WTC11 (cell line): ENCODE measurements at regions not wholly inside any gene's neighbourhood (a gene's known extent, or its start where the extent isn't known, plus 50 kb on each side); places are given as distances from the start of the nearest gene placed in this dataset.

Source experiments
- ATAC-seq: fragments of 200-7000 bp; cut with Tn5 transposase; 2 replicates; pipeline ENCODE4 v1.10.0; 2021; ENCODE audit warnings: mild to moderate bottlenecking, moderate library complexity
- CTCF ChIA-PET: fragments of 300-600 bp; sonication (Branson Sonifier 250); formaldehyde crosslinking; loops from one replicate; lab custom pipeline; 2021; ENCODE audit warnings: antibody characterized with exemption; lab: Charles Lee
- POLR2A ChIA-PET: fragments of 350-600 bp; sonication (Branson Sonifier 250); formaldehyde crosslinking; loops from one replicate; lab custom pipeline; 2021; ENCODE audit warnings: antibody characterized with exemption; lab: Charles Lee
- DNase-seq: peaks from one replicate; pipeline ENCODE4 v3.0.0; 2021; ENCODE audit warnings: low spot score
- H3K27ac Mint-ChIP-seq: 2 replicates; pipeline ENCODE4 v1.8.0; 2021; ENCODE audit warnings: mixed read lengths
- H3K27me3 Mint-ChIP-seq: 2 replicates; pipeline ENCODE4 v1.8.0; 2021; ENCODE audit warnings: low read depth, mild to moderate bottlenecking, moderate library complexity, mixed read lengths
- H3K36me3 Mint-ChIP-seq: 2 replicates; pipeline ENCODE4 v1.8.0; 2021; ENCODE audit warnings: mixed read lengths
- H3K4me1 Mint-ChIP-seq: 2 replicates; pipeline ENCODE4 v1.8.0; 2022; ENCODE audit warnings: mixed read lengths
- H3K4me3 Mint-ChIP-seq: 2 replicates; pipeline ENCODE4 v1.8.0; 2021; ENCODE audit warnings: mild to moderate bottlenecking, moderate library complexity, mixed read lengths
- H3K9me3 Mint-ChIP-seq: 2 replicates; pipeline ENCODE4 v1.8.0; 2021; ENCODE audit warnings: mixed read lengths
- FOXJ3 ChIP-seq: sonication (generic); formaldehyde crosslinking; IDR thresholded peaks from 2 replicates; pipeline ENCODE4 v1.9.0; 2021; ENCODE audit warnings: missing genetic modification reagents, mild to moderate bottlenecking, borderline replicate concordance
- FOXP1 ChIP-seq: sonication (generic); formaldehyde crosslinking; IDR thresholded peaks from 2 replicates; pipeline ENCODE4 v1.8.0; 2022; ENCODE audit warnings: missing genetic modification reagents, mild to moderate bottlenecking, moderate library complexity, borderline replicate concordance
- GABPB1 ChIP-seq: sonication (generic); formaldehyde crosslinking; IDR thresholded peaks from 2 replicates; pipeline ENCODE4 v1.8.1; 2023; ENCODE audit warnings: mild to moderate bottlenecking, missing genetic modification reagents
- MYBL2 ChIP-seq: sonication (generic); formaldehyde crosslinking; IDR thresholded peaks from 2 replicates; pipeline ENCODE4 v1.8.1; 2023; ENCODE audit warnings: mild to moderate bottlenecking, moderate library complexity, missing genetic modification reagents
- PRDM15 ChIP-seq: sonication (generic); formaldehyde crosslinking; IDR thresholded peaks from 2 replicates; pipeline ENCODE4 v1.8.0; 2022; ENCODE audit warnings: missing genetic modification reagents
- PREB ChIP-seq: sonication (generic); formaldehyde crosslinking; IDR thresholded peaks from 2 replicates; pipeline ENCODE4 v1.8.1; 2022; ENCODE audit warnings: mild to moderate bottlenecking, missing genetic modification reagents, moderate library complexity, borderline replicate concordance
- ZNF281 ChIP-seq: sonication (generic); formaldehyde crosslinking; IDR thresholded peaks from 2 replicates; pipeline ENCODE4 v1.8.0; 2023; ENCODE audit warnings: mild to moderate bottlenecking, missing genetic modification reagents
- TF ChIP-seq, protein P1 (sequence below): sonication (generic); formaldehyde crosslinking; IDR thresholded peaks from 2 replicates; pipeline ENCODE4 v1.8.0; 2023; ENCODE audit warnings: missing genetic modification reagents
- TF ChIP-seq, protein P2 (sequence below): sonication (generic); formaldehyde crosslinking; IDR thresholded peaks from 2 replicates; pipeline ENCODE4 v1.8.0; 2022; ENCODE audit warnings: mild to moderate bottlenecking, missing genetic modification reagents
- TF ChIP-seq, protein P3 (sequence below): fragments of 200-600 bp; IDR thresholded peaks from 2 replicates; pipeline ENCODE4 v1.8.0; 2022; ENCODE audit warnings: antibody characterized with exemption
- TF ChIP-seq, protein P4 (sequence below): sonication (generic); formaldehyde crosslinking; IDR thresholded peaks from 2 replicates; pipeline ENCODE4 v1.8.1; 2022; ENCODE audit warnings: low read depth, mild to moderate bottlenecking, moderate library complexity, missing genetic modification reagents, borderline replicate concordance
- TF ChIP-seq, protein P5 (sequence below): sonication (generic); formaldehyde crosslinking; IDR thresholded peaks from 2 replicates; pipeline ENCODE4 v1.8.1; 2022; ENCODE audit warnings: mild to moderate bottlenecking, moderate library complexity, missing genetic modification reagents
- TF ChIP-seq, protein P6 (sequence below): fragments of 250-450 bp; sonication (Bioruptor Pico); IDR thresholded peaks from 2 replicates; pipeline ENCODE4 v1.9.0; 2021; ENCODE audit warnings: mild to moderate bottlenecking

DNA sequence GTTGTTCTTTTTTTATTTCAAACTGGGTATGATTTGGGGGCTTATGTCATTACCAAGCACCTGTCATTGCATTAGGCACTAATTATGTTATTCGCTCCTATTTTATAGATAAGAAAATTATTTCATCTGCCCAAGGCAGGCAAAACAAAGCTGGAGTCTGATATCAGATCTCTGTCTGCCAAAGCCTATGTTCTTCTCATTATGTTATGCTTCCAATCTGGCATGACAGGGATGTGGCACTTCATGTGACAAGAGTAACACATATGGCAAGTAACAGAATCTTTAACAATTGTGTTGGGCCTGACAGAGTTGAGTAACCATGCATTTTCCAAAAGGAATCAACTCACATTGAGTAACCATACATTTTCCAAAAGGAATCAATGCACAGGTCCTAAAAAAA, 61.2 kb upstream of the TOM1L1 start:
- DNase-seq: no peak
- Mint-ChIP-seq H3K4me3 (no peak overlapping the region), H3K4me1 (no peaks in the 10 kb centered on the region), H3K27ac (no peak overlapping the region), H3K9me3 (peaks cover 53% of the 10 kb centered on the region), H3K27me3 (no peaks in the 10 kb centered on the region), H3K36me3 (peaks cover 18% of the 10 kb centered on the region)
- ATAC-seq: no peak
- POLR2A ChIA-PET: no interaction called here
- CTCF ChIA-PET: no interaction called here
- TF ChIP-seq, protein P1, sequence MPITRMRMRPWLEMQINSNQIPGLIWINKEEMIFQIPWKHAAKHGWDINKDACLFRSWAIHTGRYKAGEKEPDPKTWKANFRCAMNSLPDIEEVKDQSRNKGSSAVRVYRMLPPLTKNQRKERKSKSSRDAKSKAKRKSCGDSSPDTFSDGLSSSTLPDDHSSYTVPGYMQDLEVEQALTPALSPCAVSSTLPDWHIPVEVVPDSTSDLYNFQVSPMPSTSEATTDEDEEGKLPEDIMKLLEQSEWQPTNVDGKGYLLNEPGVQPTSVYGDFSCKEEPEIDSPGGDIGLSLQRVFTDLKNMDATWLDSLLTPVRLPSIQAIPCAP (CRISPR knock-in tag): no peak
- TF ChIP-seq, protein P2, sequence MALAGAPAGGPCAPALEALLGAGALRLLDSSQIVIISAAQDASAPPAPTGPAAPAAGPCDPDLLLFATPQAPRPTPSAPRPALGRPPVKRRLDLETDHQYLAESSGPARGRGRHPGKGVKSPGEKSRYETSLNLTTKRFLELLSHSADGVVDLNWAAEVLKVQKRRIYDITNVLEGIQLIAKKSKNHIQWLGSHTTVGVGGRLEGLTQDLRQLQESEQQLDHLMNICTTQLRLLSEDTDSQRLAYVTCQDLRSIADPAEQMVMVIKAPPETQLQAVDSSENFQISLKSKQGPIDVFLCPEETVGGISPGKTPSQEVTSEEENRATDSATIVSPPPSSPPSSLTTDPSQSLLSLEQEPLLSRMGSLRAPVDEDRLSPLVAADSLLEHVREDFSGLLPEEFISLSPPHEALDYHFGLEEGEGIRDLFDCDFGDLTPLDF (CRISPR knock-in tag): no peak
- TF ChIP-seq, protein P3, sequence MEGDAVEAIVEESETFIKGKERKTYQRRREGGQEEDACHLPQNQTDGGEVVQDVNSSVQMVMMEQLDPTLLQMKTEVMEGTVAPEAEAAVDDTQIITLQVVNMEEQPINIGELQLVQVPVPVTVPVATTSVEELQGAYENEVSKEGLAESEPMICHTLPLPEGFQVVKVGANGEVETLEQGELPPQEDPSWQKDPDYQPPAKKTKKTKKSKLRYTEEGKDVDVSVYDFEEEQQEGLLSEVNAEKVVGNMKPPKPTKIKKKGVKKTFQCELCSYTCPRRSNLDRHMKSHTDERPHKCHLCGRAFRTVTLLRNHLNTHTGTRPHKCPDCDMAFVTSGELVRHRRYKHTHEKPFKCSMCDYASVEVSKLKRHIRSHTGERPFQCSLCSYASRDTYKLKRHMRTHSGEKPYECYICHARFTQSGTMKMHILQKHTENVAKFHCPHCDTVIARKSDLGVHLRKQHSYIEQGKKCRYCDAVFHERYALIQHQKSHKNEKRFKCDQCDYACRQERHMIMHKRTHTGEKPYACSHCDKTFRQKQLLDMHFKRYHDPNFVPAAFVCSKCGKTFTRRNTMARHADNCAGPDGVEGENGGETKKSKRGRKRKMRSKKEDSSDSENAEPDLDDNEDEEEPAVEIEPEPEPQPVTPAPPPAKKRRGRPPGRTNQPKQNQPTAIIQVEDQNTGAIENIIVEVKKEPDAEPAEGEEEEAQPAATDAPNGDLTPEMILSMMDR: no peak
- TF ChIP-seq FOXP1 (CRISPR knock-in tag) (no peak), FOXJ3 (no peak), MYBL2 (CRISPR knock-in tag) (no peak), ZNF281 (no peak), PRDM15 (no peak), GABPB1 (CRISPR knock-in tag) (no peak), PREB (CRISPR knock-in tag) (no peak)
- TF ChIP-seq, protein P4, sequence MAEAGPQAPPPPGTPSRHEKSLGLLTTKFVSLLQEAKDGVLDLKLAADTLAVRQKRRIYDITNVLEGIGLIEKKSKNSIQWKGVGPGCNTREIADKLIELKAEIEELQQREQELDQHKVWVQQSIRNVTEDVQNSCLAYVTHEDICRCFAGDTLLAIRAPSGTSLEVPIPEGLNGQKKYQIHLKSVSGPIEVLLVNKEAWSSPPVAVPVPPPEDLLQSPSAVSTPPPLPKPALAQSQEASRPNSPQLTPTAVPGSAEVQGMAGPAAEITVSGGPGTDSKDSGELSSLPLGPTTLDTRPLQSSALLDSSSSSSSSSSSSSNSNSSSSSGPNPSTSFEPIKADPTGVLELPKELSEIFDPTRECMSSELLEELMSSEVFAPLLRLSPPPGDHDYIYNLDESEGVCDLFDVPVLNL (CRISPR knock-in tag): no peak
- TF ChIP-seq, protein P5, sequence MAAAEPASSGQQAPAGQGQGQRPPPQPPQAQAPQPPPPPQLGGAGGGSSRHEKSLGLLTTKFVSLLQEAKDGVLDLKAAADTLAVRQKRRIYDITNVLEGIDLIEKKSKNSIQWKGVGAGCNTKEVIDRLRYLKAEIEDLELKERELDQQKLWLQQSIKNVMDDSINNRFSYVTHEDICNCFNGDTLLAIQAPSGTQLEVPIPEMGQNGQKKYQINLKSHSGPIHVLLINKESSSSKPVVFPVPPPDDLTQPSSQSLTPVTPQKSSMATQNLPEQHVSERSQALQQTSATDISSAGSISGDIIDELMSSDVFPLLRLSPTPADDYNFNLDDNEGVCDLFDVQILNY: no peak
- TF ChIP-seq, protein P6, sequence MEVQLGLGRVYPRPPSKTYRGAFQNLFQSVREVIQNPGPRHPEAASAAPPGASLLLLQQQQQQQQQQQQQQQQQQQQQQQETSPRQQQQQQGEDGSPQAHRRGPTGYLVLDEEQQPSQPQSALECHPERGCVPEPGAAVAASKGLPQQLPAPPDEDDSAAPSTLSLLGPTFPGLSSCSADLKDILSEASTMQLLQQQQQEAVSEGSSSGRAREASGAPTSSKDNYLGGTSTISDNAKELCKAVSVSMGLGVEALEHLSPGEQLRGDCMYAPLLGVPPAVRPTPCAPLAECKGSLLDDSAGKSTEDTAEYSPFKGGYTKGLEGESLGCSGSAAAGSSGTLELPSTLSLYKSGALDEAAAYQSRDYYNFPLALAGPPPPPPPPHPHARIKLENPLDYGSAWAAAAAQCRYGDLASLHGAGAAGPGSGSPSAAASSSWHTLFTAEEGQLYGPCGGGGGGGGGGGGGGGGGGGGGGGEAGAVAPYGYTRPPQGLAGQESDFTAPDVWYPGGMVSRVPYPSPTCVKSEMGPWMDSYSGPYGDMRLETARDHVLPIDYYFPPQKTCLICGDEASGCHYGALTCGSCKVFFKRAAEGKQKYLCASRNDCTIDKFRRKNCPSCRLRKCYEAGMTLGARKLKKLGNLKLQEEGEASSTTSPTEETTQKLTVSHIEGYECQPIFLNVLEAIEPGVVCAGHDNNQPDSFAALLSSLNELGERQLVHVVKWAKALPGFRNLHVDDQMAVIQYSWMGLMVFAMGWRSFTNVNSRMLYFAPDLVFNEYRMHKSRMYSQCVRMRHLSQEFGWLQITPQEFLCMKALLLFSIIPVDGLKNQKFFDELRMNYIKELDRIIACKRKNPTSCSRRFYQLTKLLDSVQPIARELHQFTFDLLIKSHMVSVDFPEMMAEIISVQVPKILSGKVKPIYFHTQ (CRISPR knock-in tag): no peak
